ENCODE measurements at regions not wholly inside any gene's neighbourhood (a gene's known extent, or its start where the extent isn't known, plus 50 kb on each side); places are given as distances from the start of the nearest gene placed in this dataset.

GRCh38 chr1:73635021-73635420 is 563.0 kb downstream of the LRRIQ3 start:
- DNase-seq: no peak

DNA sequence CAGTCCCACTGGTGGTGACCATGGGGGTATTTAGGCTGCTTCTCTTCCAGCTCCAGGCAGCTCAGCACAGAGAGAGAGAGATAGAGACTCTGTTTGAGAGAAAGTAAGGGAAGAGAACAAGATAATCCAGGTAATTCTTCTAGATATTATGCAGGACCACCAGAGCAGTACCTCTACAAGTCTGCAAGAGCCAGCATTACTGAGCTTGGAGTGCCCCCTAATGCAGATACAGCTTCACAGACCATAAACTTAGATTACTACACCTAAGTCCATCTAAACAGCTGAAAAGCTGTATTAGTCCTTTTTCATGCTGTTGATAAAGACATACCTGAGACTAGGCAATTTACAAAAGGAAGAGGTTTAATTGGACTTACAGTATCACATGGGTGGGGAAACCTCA is 570.3 kb downstream of the LRRIQ3 start:
- DNase-seq: no peak

- no peak for DNase-seq
Observed at GRCh38 chr1:73626326-73626725, 571.6 kb downstream of the LRRIQ3 start.

- no peak for DNase-seq
Observed at GRCh38 chr1:73623946-73624345, 574.0 kb downstream of the LRRIQ3 start.

- DNase-seq: no peak
Observed at GRCh38 chr1:73617145-73617544, 580.8 kb downstream of the LRRIQ3 start.

- DNase-seq: no peak
Observed at GRCh38 chr1:73611681-73612080, 586.3 kb downstream of the LRRIQ3 start.

DNA sequence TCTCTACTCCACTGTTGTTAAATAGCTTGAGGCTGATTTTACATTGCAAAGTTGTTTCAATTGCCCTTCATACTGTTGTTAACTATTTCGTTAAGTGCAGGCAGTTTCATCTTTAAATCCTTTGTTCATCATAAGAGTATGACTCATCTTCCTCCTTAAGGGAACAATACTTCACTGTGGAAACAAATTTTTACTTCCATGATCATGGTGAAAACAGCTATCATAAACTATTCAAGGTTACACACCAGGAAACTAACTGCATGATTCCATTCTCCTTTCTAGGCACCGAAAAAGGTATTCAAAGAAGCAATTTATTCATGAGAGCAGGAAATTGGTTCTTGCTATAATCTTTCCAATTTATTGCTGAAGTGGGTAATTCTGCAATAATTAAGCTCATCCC is 593.2 kb downstream of the LRRIQ3 start:
- DNase-seq: no peak

DNA sequence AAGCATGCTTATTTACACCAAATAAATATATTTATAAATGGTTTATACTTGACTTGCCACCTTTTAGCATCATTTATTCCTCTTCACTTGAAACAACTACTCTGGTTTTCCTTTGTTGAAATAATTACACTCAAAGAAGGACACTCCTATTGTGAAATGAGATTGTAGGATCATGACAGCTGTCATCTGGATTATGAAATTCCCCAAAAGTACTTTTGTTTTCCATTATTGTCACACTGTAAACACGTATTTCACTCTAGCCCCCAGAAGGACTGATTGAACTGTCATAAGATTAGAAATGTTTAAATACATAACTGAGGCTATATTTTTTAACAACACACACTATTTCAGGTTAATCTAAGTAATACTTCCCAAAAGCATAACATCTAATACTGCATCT is 593.8 kb downstream of the LRRIQ3 start:
- no peak for DNase-seq

DNA sequence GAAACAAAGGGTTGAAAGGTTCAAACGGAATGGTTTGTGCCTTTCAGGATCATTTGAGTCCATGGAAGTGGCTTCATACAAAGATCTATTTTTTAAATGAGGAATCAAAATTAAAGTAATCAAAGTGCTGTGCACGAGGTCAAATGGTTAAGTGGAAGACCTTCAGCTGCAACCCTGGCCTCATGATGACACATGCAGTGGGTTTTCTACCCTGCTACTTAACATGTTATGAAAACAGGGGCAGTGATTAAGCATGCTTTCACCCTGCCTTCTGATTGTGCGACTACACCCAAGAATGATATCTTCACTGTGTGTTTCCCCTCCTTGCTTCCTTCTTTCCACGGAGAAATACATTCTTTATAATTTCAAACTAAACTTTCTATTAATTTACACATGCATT is 604.2 kb downstream of the LRRIQ3 start:
- no peak for DNase-seq

GRCh38 chr1:73593364-73593763 is 604.6 kb downstream of the LRRIQ3 start:
- peak in 1 of 2 donors; percentile 39 for DNase-seq

DNA sequence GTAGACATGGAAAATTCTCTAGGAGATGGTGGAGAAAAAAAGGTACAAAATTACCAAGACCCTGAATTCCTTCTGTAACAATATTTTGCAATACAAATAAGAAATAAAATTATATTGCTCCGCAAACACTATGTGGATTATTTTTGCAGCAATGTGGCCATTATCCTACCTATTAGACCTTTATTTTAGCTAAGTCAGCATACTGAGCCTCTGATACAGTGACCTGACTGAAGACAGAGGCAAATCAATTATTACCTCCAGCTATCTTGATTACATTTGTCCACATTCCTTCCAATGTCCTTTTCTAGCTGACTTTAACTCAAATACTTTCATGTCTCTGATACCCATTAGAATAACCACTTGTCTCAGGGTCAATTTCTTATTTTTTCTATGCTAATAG is 610.9 kb downstream of the LRRIQ3 start:
- no peak for DNase-seq

GRCh38 chr1:73577206-73577605 is 620.8 kb downstream of the LRRIQ3 start:
- no peak for DNase-seq

- no peak for DNase-seq
Observed at GRCh38 chr1:73576083-73576482, 621.9 kb downstream of the LRRIQ3 start.

GRCh38 chr1:73564294-73564693 is 633.7 kb downstream of the LRRIQ3 start:
- DNase-seq: no peak

- no peak for DNase-seq
Observed at GRCh38 chr1:73556270-73556669, 641.7 kb downstream of the LRRIQ3 start.

DNA sequence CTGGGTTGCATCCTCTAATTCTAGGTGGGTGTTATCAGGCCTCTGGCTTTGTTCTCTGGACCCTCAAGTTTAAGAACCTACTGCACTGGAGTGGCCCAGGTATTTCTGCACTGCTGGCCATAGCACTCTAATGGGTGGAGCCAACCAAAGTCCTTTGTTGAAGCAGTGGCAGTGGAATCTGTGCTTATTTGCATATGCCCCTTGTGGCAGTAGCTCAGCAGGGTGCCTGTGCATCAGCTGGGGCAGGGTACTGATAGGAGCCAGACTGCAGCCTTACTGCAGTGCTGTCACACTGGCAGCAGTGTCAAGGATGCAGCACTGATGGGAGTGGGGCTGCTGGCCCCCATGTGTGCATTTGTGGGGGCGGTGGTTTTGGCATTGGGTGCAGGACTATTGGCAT is 660.6 kb downstream of the LRRIQ3 start:
- DNase-seq: no peak

DNA sequence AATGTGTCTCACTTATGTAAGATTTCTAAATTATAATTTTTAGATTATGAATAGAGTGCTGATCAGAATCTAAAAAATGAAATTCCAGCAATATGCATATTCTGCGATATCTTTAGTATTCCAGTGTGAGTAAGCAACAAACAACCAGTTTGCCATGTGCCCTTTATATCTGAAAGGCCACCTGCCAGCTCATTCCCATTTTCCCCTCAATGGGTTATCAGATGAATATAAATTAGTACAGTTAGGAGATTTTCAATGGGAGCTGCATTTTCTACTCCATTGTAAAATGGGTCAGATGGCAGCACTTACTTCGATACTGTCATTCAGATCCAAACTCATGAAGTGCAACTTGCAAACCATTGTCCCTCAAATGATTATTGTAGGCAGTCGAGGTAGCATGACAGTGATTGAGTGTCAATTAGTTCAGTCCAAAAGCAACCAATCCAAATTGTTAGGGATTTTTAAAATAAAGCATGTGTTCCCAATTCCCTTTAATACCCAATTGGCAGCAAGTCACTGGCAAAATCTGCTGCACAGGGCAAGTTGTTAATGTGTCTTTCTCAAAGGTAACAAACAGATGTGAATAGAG is 680.3 kb downstream of the LRRIQ3 start:
- no peak for DNase-seq

GRCh38 chr1:73516451-73516850 is 681.5 kb downstream of the LRRIQ3 start:
- peak in 1 of 2 donors; percentile 1 for DNase-seq

- no peak for DNase-seq
Observed at GRCh38 chr1:73511038-73511437, 686.9 kb downstream of the LRRIQ3 start.

GRCh38 chr1:73500154-73500553 is 697.8 kb downstream of the LRRIQ3 start:
- DNase-seq: no peak

GRCh38 chr1:73499671-73500070 is 698.3 kb downstream of the LRRIQ3 start:
- no peak for DNase-seq

GRCh38 chr1:73491621-73492020 is 706.4 kb downstream of the LRRIQ3 start:
- DNase-seq: no peak

DNA sequence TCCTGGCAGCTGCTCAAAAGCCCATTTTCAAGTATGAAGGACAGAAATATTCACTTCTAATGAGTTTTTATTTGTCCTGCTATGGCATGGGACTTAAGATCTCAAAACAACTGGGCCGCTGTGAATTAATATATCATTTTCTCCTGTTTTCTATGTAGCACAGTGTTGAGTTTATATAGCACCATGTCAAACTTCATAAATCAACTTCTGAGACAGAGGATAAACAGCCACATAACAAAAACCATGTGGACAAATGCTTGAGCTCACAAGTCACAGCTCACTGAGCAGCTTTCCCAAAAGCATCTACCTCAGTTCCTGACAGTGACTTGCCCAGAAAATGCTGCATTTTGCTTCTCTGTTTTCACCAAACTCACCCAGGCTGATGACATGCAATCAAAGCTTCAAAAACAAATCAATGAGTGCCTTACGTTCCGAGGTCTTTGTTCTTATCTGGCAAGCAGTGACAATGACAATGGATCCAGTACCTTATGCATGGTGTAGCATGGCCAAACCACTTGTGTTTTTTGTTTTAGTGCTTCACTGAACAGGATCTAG is 722.6 kb downstream of the LRRIQ3 start:
- DNase-seq: no peak

DNA sequence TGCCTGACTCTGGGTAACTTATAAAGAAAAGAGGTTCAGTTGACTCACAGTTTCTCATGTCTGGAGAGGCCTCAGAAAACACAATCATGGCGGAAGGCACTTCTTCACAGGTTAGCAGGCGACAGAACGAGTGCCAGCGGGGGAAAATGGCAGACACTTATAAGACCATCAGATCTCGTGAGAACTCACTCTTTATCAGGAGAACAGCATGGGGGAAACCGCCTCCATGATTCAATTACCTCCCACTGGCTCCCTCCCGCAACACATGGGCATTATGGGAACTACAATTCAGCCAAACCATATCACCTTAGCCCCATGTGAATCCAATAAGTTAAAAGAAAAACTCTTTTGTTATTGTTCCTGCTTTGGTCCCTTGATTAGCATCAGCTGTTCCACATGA is 725.2 kb downstream of the LRRIQ3 start:
- no peak for DNase-seq

GRCh38 chr1:73467731-73468130 is 730.2 kb downstream of the LRRIQ3 start:
- no peak for DNase-seq
